Right ventricle myocardium superior (tissue), 1 donor: ENCODE measurements at regions not wholly inside any gene's neighbourhood (a gene's known extent, or its start where the extent isn't known, plus 50 kb on each side); places are given as distances from the start of the nearest gene placed in this dataset.

Experiments used
- ATAC-seq: fragments of 200-7000 bp; cut with Tn5 transposase; one replicate; pipeline ENCODE4 v1.9.1; 2020; ENCODE audit warnings: mild to moderate bottlenecking; ENCODE audit not compliant: poor library complexity
- DNase-seq: peaks from one replicate; pipeline ENCODE4 v3.0.0-alpha.2; 2020
- intact Hi-C: fragments of 100-400 bp; cut with DNase I; formaldehyde crosslinking; loops from one replicate; pipeline ENCODE4 v1.11.2; 2022
- donor health status: DM: no; HTN: yes; CAD: no; lungs with severe emphysema.

- ATAC-seq = no peak
- no peak for DNase-seq
- intact Hi-C loops = no loop called here
Measured at GRCh38 chr9:84163052-84163650, 177.4 kb downstream of the SLC28A3 start.

GRCh38 chr9:84166891-84167290, 173.7 kb downstream of the SLC28A3 start:
- ATAC-seq (peak; percentile 24), DNase-seq (no peak)
- intact Hi-C loops = no loop called here

DNA sequence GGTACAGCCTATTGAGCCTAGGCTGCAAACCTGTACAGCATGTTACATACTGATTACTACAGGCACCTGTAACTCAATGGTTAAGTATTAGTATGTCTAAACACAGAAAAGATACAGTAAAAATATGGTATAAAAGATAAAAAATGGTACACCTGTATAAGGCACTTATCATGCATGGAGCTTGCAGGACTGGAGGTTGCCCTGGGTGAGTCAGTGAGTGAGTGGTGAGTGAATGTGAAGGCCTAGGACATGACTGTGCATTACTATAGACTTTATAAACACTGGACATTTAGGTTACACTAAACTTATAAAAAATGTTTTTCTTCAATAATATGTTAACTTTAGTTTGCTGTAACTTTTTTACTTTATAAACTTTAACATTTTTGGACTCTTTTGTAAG, 171.3 kb downstream of the SLC28A3 start:
- ATAC-seq = no peak
- intact Hi-C loops = no loop called here
- no peak for DNase-seq

DNA sequence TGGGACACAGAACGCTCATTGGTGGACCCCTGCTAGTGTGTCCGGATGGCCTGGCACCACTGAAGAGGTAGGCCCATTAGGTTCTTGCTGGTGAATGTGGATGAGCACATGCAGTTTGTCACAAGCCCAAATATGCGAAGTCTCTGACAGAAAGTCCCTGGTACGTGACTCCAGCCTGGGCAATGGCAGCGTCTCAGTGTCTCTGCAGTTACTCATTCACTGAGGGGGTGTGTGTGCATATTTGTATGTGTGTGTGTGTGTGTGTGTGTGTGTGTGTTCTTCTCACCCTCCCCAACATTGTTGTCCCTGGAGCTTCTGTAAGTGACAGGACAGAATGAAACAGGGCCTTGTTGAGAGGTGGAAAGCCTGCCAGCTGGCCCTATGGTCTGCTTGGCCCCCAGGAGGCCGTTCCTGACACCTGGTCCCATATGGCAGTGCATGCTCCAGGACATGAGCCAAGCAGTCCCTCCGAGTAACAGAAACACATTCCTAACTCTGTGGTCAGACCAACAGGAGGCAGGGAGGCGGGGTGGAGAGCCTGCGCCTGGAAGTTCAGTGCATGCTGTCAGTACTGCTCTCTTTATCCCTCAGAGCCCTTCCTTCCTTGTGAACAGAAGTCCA, 169.9 kb downstream of the SLC28A3 start:
- DNase-seq (peak; percentile 93), ATAC-seq (peak; percentile 97)
- intact Hi-C loops = loop anchor here (5.0 to 10.0 kb wide), 3 partner anchors 94 to 188 kb away; partner anchors contain the start of genes HNRNPK and RMI1

GRCh38 chr9:84173961-84174360, 166.6 kb downstream of the SLC28A3 start:
- intact Hi-C loops = loop anchor here (5.0 to 10.0 kb wide), 3 partner anchors 91 to 192 kb away; partner anchors contain the start of genes HNRNPK and RMI1
- no peak for ATAC-seq

GRCh38 chr9:84174486-84174885, 166.1 kb downstream of the SLC28A3 start:
- intact Hi-C loops = loop anchor here (5.0 to 10.0 kb wide), 3 partner anchors 90 to 192 kb away; partner anchors contain the start of genes HNRNPK and RMI1
- no peak for DNase-seq
- ATAC-seq = no peak

More at GRCh38 chr9:84173961-84174360, 166.6 kb downstream of the SLC28A3 start:
- DNase-seq = no peak

- DNase-seq (no peak), ATAC-seq (no peak)
- intact Hi-C loops = loop anchor here (10.0 kb wide), 2 partner anchors 87 to 123 kb away; no protein-coding TSS in a partner anchor
Measured at GRCh38 chr9:84177407-84177806, 163.2 kb downstream of the SLC28A3 start.

- ATAC-seq (no peak), DNase-seq (no peak)
- intact Hi-C loops = loop anchor here (10.0 kb wide), 2 partner anchors 85 to 125 kb away; no protein-coding TSS in a partner anchor
Measured at GRCh38 chr9:84179531-84179930, 161.0 kb downstream of the SLC28A3 start.

DNA sequence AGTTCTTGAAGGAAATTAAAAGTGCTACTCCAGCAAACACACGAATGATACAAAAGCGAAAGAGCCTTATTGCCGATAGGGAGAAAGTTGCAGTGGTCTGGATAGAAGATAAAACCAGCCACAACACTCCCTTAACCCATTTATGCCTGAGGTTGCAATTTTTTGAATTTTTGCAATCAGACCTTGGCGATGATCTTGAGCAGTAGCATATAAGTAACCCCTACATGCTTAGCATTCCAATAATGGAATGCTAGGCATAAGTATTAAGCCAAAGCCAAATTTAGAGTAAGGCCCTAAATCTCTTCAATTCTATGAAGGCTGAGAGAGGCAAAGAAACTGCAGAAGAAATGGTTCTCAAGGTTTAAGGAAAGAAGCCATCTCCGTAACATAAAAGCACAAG, 153.5 kb downstream of the SLC28A3 start:
- DNase-seq (no peak), ATAC-seq (no peak)
- intact Hi-C loops = no loop called here

- DNase-seq (no peak), ATAC-seq (no peak)
- intact Hi-C loops = no loop called here
Measured at GRCh38 chr9:84189904-84190303, 150.7 kb downstream of the SLC28A3 start.

- DNase-seq (no peak), ATAC-seq (no peak)
- intact Hi-C loops = no loop called here
Measured at GRCh38 chr9:84190411-84190810, 150.1 kb downstream of the SLC28A3 start.

DNA sequence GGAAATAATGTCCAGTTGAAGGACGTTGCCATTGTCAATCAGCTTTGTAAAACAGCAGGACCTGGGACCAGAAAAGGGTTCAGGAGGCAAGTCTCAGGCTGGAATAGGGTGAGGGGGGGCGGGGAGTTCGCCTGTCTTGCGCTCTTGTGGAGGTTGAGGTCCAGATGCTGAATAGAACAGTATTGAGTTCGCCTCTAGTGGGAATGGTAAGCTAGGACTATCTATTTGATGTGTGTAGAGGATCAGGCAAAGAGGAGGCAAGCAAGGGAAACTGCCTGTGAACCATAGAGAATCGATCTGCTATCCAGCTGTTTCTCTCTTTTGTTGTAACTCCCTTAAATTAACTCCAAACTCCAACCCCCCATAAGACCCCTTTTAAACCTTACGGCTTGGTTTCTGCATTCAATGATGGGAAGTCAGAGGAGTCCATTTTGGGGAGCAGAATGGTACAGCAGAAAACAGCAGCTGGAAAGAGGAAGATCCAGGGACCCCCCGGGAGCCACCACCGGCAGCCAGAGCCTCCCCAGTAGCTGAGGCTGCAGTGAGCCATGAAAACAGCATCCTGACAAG, 133.7 kb downstream of the SLC28A3 start:
- intact Hi-C loops = no loop called here
- DNase-seq (no peak), ATAC-seq (no peak)

GRCh38 chr9:84207491-84207951, 133.0 kb downstream of the SLC28A3 start:
- intact Hi-C loops = no loop called here
- ATAC-seq = peak; percentile 29

GRCh38 chr9:84212246-84212645, 128.3 kb downstream of the SLC28A3 start:
- intact Hi-C loops = no loop called here

More at GRCh38 chr9:84207491-84207951, 133.0 kb downstream of the SLC28A3 start:
- DNase-seq = no peak

GRCh38 chr9:84212982-84213381, 127.6 kb downstream of the SLC28A3 start:
- intact Hi-C loops = no loop called here
- ATAC-seq = no peak

More at GRCh38 chr9:84212246-84212645, 128.3 kb downstream of the SLC28A3 start:
- no peak for ATAC-seq
- DNase-seq = no peak

GRCh38 chr9:84216151-84216550, 124.4 kb downstream of the SLC28A3 start:
- DNase-seq (no peak), ATAC-seq (no peak)
- intact Hi-C loops = no loop called here

More at GRCh38 chr9:84212982-84213381, 127.6 kb downstream of the SLC28A3 start:
- DNase-seq = no peak

DNA sequence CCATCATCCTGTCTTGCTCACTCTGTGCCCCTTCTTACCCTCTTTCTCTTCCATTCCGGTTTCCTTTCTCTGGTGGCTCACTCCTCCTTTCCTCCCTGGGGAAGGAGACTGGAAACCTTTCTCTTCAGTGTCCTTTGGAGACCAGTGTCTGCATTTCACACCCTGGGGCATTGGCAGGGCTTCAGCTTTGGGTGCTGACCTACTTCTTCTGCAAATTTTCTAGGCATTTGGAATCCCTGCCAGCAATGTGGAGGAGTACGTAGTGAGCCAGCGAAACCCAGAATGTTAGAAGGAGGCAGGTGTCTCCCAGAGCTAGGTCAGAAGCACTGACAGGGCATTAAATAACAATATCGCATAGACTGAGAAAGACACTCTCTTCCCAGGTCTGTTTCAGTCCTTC, 122.2 kb downstream of the SLC28A3 start:
- intact Hi-C loops = no loop called here
- DNase-seq = no peak
- no peak for ATAC-seq

GRCh38 chr9:84224246-84224645, 116.3 kb downstream of the SLC28A3 start:
- DNase-seq (no peak), ATAC-seq (no peak)
- intact Hi-C loops = no loop called here
